HG03097 (cell line): ENCODE measurements at regions not wholly inside any gene's neighbourhood (a gene's known extent, or its start where the extent isn't known, plus 50 kb on each side); places are given as distances from the start of the nearest gene placed in this dataset.
"Not testable (repeated sequence)": the region's sequence is repeated elsewhere in the genome, so short reads cannot be mapped to it uniquely, and the experiment has no call there.

Experiments used
- ATAC-seq: cut with Tn5 transposase; IDR thresholded peaks from one replicate; pipeline ENCODE4 v1.9.1; 2021; ENCODE audit not compliant: unreplicated experiment, low FRiP score

DNA sequence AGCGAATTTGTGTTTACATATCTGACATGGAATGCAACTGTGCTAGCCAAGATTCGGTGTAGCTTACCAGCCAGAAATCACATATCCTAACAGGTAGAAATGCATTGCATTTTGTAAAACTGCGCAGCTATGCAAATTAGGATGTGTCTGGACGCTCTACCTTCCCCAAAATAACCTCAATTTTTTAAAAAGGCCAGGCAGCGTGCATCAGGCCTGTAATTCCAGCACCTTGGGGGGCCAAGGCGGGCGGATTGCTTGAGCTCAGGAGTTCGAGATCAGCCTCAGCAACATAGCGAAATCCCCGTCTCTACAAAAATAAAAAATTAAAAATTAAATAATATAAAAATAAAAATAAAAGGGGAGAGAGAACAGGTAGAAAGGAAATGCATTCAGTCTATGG lies 305.0 kb downstream of the TYW1 start:
- no peak for ATAC-seq

DNA sequence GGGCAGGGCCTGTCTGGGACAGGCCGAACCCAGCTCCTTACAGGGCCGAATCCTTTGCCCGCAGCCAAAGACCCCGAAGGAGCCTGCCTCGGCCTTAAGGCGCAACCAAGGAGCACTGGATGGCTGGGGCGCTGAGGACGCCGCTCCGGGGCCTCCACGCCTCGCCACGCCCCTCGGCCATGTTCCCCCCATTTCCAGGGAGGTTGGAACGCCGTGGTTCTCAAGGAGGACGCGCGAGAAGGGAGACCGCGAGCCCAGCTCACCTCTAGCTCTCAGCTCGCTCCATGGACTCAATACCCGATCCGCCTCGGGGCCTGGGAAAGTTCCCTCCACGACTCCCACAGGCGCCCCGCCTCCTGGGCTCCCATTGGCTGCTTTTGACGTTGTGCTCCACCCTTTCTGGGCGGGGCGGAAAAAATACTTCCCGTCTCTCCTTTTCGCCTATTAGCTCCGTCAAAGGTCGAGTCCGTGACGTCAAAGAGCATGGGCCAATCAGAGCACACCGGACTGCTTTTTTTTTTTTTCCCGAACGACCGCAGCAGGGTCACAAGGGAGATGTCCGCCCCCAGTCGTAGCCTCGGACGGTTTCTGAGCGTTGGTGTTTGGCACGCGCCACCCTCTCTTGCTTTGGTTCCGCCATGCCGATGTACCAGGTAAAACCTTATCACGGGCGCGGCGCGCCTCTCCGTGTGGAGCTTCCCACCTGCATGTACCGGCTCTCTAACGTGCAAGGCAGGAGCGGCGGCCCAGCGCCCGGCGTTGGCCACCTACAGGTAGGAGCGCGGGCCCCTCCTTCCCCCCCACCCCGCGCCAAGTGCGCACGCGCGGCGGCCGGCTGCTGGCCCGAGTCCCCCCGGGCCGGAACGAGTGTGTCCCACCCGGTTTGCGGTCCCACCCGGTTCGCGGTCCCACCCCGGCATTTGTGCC lies 305.7 kb downstream of the TYW1 start:
- ATAC-seq = peak; percentile 82

DNA sequence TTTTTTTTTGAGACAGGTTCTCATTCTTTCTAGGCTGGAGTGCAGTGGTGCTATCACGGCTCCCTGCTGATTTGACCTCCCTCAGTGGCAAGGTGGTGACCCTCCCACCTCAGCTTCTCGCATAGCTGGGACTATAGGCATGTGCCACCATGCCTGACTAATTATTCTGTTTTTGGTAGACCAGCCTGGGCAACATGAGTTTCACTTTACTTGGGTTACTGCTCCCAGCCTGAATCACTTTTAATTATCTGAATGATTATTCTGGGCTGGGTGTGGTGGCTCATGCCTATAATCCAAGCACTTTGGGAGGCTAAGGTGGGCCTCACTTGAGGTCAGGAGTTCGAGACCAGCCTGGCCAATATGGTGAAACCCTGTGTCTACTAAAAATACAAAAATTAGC lies 308.2 kb downstream of the TYW1 start:
- not testable (repeated sequence) for ATAC-seq

DNA sequence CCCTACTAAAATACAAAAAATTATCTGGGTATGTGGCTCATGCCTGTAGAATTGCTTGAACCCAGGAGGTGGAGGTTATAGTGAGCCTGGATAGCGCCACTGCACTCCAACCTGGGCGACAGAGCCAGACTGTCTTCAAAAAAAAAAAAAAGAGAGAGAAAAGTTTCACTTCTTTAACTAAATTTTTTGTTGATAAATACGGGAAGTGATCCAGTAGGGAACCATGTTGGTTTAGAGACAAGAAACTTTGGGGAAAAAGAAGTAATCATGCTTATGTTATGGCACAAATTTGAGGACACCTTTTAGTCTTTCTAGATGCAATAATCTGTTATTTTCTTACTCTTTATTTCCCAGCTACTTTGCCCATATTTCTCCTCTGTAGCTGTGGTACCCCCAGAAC lies 309.7 kb downstream of the TYW1 start:
- ATAC-seq = no peak

DNA sequence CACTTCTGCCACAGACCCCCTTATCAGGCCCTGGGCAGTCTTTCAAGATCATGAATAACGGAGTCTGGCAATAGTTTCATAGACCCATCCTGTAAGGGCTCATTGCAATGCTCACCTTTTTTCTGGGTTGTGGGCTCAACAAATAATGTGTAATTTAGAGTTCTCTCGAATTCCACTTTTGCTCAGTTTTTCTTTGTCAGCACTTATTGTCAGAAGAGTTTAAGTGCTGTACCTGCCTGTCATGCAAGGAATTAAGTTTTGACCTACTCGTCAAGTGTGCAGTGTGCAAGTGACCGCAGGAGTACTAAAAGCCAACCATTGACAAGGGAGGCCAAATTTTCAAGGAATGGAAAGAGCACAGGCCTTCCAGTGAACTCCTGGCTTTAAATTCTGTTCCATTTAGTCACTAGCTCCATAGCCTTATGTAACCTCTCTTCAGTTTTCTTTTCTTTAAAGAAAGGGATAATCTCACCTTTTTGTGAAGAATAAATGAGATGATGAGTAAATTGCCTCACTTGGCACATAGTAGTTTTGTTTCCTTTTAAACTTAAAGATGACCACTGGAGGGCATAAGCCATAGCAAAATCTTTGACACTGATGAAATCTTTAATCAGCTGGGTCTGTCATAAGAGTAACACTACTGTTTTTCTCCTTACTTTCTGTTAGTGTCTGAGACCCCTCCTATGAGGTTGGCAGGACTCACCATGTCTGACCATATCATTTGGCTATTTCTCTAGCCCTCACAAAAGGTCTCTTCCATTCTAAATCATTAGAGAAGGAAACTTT lies 313.3 kb downstream of the TYW1 start:
- ATAC-seq = no peak

DNA sequence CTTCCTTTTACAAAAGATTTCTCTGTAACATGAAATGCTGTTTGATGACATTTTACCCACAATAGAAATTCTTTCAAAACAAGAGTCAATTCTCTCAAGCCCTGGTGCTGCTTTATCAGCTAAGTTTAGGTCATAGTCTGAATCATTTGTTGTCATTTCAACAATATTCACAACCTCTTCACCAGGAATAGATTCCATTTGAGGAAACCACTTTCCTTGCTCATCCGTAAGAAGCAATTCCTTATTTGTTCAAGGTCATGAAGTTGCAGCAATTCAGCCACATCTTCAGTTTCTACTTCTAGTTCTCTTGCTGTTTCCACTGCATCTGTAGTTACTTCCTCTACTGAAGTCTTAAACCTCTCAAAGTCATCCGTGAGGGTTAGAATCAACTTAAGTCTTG lies 315.3 kb downstream of the TYW1 start:
- no peak for ATAC-seq

DNA sequence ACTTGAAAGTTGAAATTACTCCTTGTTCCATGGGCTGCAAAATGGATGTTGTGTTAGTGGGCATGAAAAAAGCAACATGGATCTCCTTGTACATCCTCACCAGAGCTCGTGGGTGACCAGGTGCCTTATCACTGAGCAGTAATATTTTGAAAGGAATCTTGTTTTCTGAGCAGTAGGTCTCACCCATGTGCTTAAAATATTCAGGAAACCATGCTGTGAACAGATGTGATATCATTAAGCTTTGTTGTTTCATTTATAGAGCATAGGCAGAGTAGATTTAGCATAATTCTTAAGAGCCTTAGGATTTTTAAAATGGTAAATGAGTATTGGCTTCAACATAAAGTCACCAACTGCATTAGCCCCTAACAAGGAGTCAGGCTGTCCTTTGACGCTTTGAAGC lies 316.6 kb downstream of the TYW1 start:
- ATAC-seq = no peak

DNA sequence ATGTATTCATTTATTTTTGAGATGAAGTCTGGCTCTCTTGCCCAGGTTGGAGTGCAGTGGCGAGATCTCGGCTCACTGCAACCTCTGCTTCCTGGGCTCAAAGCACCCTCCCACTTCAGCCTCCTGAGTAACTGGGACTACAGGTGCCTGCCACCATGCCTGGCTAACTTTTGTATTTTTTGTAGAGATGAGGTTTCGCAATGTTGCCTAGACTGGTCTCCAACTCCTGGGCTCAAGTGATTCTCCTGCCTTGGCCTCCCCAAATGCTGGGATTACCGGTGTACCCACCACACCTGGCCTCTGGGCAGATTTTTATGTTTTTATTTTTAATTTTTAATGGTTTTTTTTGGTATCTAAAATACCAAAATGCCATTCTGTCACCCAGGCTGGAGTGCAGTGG lies 320.3 kb downstream of the TYW1 start:
- ATAC-seq = not testable (repeated sequence)

DNA sequence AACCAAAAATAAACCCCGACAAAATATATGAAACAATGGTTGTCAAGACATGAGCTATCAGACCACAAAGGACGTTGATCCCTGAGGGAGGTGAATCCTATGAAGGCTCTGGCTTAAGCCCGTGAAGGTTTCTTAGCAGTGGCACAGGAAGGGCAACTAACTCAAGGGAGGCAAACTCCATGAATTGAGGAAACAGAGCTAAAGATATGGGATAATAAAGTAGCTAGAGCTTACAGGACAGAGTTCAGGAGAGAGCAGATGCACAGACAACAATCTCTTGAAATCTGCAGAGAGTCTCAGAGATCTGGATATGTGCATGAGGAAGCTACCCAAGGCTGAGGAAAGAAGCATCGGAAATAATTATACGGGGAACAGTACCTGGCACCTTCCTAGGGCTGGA lies 331.6 kb downstream of the TYW1 start:
- not testable (repeated sequence) for ATAC-seq

DNA sequence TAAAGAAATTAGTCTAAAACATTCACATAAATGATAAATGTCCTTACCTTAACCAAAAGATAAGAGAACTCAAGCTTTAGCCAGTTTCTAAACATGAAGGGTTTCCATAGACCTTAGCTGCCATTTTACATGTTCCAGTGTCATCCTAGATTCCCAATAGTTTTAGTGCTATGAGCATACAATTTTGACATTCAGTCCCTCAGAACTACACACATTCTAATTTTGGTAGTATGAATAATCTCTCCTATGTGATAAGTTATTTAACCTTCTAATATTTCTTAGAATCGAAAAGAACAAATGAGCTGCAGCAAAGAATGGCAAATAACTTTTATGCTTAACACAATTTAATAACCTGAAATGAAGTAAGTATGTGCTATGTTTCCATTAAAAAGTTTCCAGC lies 338.5 kb downstream of the TYW1 start:
- not testable (repeated sequence) for ATAC-seq

DNA sequence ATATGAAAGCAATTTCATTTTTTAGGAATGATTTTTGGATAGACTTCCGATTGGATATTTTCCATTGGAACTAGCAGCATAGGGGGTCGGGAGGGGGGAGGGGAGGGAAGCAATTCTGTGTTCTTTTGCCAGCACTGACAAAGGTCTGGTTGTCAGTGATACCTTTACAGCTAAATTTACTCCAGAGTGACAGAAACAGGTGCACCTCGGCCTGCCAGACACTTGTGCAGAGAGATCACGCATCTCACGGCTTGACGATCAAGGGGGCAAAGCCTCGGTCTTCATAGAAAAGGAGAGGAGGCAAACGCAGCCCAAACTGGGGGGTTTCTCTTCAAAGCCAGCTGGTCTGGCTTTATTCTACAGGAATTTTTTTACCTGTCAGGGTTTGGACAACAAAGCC lies 339.0 kb downstream of the TYW1 start:
- ATAC-seq = not testable (repeated sequence)

DNA sequence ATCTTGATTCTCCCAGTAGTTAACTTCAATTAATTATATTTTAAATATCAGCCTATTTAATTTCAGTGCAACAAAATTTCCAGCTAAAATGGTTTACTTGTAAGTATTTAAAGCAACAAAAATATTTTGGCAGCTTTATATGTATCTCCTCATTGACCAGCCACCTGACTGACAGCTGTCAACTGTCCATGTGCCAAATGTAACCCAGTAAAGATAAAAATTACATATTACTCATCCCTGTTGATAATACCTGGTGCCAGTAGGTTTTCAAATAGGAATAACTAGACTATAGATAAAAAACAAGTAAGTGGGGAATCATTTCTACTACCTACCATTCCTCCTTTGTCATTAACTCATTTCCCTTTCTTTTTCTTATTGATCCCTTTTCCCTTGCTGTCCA lies 341.9 kb downstream of the TYW1 start:
- not testable (repeated sequence) for ATAC-seq

DNA sequence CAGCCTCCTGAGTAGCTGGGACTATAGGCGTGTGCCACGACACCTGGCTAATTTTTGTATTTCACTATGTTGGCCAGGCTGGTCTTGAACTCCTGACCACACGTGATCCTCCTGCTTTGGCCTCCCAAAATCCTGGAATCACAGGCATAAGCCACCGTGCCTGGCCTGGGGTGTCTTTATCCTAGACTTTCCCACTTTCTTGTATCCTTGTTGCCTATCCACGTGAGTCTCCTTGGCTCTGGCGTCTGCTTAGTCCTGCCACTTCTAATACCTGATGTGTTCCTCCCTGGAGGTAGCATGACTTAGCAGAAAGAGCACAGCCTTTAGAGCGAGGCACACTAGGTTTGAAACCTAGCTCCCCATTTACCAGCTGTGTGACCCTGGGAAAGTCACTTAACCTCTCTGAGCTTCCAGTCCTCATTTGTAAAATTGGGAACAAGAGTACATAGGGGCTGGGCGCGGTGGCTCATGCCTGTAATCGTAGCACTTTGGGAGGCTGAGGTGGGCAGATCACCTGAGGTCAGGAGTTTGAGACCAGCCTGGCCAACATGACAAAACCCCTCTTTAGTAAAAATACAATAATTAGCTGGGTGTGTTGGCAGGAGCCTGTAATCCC lies 344.6 kb downstream of the TYW1 start:
- ATAC-seq = no peak

DNA sequence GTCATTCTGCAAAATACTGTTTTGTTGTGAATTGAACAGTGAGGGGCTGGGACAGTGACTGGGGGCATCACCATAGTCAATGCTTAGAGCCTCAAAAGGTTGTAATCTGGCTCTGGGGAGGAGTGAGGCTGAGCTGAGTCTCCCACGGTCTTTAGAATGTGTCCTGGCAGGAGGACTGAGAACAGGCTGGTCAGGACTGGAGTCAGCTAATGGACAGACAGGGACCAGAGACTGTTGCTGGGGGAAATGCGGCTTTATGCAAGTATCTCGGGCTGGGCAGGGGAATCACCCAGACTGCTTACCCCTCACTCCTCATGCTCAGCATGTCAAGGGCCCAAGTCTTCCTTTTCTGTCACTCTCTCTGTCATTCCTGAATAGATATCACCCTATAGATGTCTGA lies 346.5 kb downstream of the TYW1 start:
- ATAC-seq = no peak

DNA sequence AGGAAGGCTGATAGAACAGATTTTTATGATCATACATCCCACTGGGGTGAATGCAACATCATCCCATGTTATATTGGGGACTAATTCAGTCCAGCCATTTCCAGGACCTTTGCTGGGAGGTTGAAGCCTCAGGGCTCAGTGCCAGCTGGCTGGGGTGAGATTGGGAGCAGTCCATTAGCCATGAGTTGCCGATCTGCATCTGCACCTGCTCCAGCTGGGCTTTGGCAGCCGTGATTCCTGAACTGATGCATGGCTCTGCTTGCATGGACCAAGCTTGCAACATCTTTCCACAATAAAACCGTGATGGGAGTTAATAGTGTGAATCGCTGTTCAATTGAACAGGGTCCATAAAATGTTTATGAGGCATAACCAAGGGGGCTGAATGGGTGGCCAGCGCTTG lies 346.9 kb downstream of the TYW1 start:
- no peak for ATAC-seq

DNA sequence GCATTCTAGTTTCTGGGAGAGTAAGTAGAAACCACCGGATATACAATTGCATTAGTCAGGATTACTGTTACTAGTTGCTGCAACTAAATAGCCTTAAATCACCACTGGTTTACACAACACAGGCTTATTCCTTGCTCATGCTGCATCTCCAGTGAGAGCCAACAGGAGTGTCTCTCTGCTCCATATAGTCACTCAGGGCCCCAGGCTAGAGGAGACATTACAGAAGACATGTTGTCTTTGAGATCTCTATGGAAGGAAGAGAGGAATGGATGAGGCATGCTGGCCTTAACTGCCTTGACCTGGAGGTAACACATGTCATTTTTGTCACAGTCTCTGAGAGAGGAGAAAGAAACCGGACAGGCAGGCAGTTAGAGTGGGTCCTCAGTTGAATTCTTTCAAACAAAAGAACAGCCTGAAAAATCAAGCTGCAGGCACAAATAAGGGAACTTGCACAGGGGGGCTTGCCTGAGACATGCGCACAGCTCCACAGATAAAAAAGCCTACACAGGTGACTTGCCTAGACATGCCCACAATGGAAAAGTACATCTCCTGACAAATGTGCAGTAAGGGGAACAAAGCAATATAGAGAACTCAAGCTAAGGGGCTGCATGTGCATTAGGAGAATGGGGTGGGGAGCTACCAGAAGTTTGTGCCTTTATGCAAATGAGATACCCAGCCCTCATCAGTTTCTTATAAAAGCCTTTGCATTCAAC lies 348.0 kb downstream of the TYW1 start:
- no peak for ATAC-seq

DNA sequence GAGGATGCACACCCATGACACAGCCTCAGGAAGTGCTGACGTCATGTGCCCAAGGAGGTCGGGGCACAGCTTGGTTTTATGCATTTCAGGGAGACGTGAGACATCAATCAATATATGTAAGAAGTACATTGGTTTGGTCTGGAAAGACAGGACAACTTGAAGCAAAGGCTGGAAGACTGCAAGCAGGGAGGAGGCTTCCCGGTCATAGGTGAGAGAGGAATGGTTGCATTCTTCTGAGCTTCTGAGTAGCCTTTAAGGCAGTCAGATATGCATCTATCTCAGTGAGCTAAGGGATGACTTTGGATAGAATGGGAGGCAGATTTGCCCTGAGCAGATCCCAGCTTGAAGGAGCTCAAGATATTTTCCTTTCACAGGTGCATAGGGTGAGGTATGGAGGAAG lies 349.5 kb downstream of the TYW1 start:
- no peak for ATAC-seq

DNA sequence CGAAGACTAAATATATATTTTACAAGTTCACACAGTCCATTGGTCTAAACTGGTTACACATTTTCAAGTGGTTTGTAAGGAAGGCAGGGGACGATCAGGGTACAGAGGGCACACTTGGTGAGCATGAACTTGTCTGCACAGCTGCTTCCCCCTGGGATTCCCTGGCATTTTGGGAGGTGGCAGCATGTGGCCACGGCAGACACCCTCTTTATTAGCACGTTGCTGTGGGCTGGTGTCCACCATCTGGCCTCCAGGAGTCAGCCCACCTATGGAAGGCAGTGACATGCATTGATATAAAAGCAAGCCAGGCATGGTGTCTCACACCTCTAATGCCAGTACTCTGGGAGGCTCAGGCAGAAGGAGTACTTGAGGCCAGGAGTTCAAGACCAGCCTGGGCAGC lies 350.2 kb downstream of the TYW1 start:
- no peak for ATAC-seq

DNA sequence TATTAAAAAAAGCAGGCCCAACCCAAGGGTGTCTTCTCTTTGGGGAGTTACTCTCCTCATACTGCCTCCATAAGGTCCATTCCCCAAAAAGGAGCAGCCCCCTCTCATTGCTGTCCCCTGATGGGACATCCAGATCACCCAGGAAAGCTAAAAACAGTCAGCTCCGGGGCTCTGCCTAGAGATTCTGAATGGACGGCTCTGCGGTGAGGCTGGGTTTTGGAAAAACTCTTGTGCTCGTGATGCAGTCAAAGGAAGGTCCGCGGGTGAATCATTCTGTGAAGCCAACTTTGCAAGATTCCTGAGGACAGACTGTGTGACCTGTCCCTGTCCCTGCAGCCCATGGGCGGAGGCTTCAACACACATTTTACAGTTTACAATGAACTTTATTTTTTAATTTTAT lies 351.5 kb downstream of the TYW1 start:
- ATAC-seq = no peak

DNA sequence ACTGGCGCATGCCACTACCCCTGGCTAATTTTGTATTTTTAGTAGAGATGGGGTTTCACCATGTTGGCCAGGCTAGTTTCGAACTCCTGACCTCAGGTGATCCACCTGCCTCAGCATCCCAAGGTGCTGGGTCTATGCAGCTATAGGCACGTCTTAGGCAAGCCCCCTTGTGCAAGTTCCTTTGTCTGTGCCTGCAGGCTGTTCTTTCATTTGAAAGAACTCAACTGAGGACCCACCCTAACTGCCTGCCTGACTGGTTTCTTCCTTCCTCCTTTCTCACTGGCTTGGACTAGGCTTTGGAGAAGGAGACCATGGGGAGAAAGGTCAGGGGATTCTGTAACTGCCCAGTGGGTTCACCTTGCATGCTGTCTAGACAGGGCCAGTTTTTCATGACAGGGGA lies 361.0 kb downstream of the TYW1 start:
- not testable (repeated sequence) for ATAC-seq

DNA sequence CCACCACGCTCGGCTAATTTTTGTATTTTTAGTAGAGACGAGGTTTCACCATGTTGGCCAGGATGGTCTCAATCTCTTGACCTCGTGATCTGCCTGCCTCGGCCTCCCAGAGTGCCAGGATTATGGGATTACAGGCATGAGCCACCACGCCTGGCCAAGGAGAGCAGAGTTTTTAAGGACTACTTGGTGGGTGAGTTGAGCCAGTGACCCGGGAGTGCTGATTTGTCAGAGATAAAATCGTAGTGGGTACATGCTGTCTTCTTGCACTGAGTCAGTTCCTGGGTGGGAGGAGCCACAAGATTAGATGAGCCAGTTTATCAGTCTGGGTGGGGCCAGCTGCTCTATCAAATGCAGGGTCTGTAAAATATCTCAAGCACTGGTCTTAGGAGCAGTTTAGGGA lies 361.7 kb downstream of the TYW1 start:
- not testable (repeated sequence) for ATAC-seq
